HPDE6-E6E7 (cell line): ENCODE measurements at regions not wholly inside any gene's neighbourhood (a gene's known extent, or its start where the extent isn't known, plus 50 kb on each side); places are given as distances from the start of the nearest gene placed in this dataset.
A peak's percentile ranks its signal among the peaks of the same experiment; 100 is the strongest.

ENCODE experiments used
- DNase-seq: peaks from one replicate; pipeline ENCODE4 v3.0.0; 2011; ENCODE audit warnings: missing footprints; ENCODE audit errors: extremely low spot score

- no peak for DNase-seq
Observed at GRCh38 chr9:113646946-113647914, 183.7 kb downstream of the RGS3 start.

- no peak for DNase-seq
Observed at GRCh38 chr9:113648048-113648447, 184.5 kb downstream of the RGS3 start.

GRCh38 chr9:113648586-113648985 lies 185.1 kb downstream of the RGS3 start:
- DNase-seq: no peak

- DNase-seq: no peak
Observed at GRCh38 chr9:113649054-113649453, 185.5 kb downstream of the RGS3 start.

GRCh38 chr9:113649855-113650206 lies 186.3 kb downstream of the RGS3 start:
- no peak for DNase-seq

- peak; percentile 58 for DNase-seq
Observed at GRCh38 chr9:113650207-113651131, 186.9 kb downstream of the RGS3 start.

GRCh38 chr9:113651896-113652295 lies 188.4 kb downstream of the RGS3 start:
- DNase-seq: no peak

GRCh38 chr9:113652355-113653152 lies 189.0 kb downstream of the RGS3 start:
- DNase-seq: no peak

GRCh38 chr9:113653746-113654604 lies 190.4 kb downstream of the RGS3 start:
- no peak for DNase-seq

- no peak for DNase-seq
Observed at GRCh38 chr9:113654605-113655428, 191.3 kb downstream of the RGS3 start.

- DNase-seq: no peak
Observed at GRCh38 chr9:113656771-113657670, 193.5 kb downstream of the RGS3 start.

- peak; percentile 89 for DNase-seq
Observed at GRCh38 chr9:113657765-113658544, 194.4 kb downstream of the RGS3 start.

GRCh38 chr9:113658545-113658895 lies 195.0 kb downstream of the RGS3 start:
- no peak for DNase-seq

- no peak for DNase-seq
Observed at GRCh38 chr9:113659039-113659438, 195.5 kb downstream of the RGS3 start.

GRCh38 chr9:113659740-113660139 lies 196.2 kb downstream of the RGS3 start:
- DNase-seq: no peak

- DNase-seq: no peak
Observed at GRCh38 chr9:113660196-113660595, 196.7 kb downstream of the RGS3 start.

GRCh38 chr9:113661074-113661473 lies 197.5 kb downstream of the RGS3 start:
- DNase-seq: no peak
